ENCODE measurements at regions not wholly inside any gene's neighbourhood (a gene's known extent, or its start where the extent isn't known, plus 50 kb on each side); places are given as distances from the start of the nearest gene placed in this dataset.

DNA sequence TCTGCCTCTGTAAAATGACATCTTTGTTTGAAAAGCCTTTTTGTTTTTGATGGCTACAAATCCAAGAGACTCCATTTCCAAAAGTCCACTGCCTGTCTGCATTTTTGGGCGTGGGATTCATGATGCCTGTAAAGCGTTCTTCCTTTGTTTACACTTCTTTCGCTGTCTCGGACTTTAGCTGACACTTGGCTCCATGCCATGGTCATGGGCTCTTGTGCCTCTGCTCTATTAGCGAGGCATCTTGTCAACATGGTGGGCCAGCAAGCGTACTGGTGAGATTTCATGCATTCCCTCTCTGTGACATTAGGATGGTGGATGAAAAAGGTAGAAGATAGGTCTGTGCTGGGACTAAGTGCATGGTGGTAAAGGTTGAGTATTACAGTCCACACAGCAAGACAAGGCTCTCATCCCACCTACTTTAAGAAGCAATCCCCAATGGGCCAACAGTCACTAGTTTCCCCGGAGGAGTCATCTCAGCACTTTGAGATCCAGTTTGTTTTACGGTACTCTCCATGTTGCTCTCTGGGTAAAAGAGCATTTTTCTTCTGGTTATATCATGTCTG lies 298.2 kb upstream of the KLF3 start:
- TF ChIP-seq ZFX (IDR thresholded peaks at IDR 0.05) = no peak
- TF ChIP-seq, protein P1, sequence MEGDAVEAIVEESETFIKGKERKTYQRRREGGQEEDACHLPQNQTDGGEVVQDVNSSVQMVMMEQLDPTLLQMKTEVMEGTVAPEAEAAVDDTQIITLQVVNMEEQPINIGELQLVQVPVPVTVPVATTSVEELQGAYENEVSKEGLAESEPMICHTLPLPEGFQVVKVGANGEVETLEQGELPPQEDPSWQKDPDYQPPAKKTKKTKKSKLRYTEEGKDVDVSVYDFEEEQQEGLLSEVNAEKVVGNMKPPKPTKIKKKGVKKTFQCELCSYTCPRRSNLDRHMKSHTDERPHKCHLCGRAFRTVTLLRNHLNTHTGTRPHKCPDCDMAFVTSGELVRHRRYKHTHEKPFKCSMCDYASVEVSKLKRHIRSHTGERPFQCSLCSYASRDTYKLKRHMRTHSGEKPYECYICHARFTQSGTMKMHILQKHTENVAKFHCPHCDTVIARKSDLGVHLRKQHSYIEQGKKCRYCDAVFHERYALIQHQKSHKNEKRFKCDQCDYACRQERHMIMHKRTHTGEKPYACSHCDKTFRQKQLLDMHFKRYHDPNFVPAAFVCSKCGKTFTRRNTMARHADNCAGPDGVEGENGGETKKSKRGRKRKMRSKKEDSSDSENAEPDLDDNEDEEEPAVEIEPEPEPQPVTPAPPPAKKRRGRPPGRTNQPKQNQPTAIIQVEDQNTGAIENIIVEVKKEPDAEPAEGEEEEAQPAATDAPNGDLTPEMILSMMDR (conservative IDR thresholded peaks at IDR 0.05) = no peak

Measured in C4-2B (cell line).